ENCODE measurements at regions not wholly inside any gene's neighbourhood (a gene's known extent, or its start where the extent isn't known, plus 50 kb on each side); places are given as distances from the start of the nearest gene placed in this dataset.
"Not testable (repeated sequence)": the region's sequence is repeated elsewhere in the genome, so short reads cannot be mapped to it uniquely, and the experiment has no call there.

DNA sequence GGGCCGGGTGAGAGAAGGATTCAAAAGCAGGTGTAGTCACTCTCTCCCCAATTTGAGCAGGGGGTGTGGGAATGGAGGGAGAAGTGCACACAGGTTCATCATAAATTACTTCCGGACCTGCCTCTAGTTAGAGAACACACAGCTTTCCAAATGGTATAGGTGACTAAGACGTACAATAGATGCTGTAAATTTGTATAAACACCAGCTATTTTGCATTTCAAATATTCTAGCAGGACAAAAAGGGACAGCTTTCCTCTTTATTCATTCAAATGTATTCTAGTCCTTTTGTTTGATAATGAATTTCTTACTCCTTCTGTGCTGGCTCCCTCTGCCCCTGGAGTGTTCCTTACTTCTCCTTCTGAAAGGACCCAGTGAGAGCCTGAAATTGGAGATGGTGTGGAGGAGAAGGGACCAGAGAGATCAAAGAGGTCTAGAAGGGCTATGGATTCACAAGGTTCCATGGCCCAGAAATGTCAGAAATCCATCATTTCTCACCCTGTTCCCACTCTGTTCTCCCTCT lies 53.2 kb upstream of the SH3BP4 start:
- no peak for DNase-seq

DNA sequence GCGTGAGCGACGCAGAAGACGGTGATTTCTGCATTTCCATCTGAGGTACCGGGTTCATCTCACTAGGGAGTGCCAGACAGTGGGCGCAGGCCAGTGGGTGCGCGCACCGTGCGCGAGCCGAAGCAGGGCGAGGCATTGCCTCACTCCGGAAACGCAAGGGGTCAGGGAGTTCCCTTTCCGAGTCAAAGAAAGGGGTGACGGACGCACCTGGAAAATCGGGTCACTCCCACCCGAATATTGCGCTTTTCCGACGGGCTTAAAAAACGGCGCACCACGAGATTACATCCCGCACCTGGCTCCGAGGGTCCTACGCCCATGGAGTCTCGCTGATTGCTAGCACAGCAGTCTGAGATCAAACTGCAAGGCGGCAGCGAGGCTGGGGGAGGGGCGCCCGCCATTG lies 63.4 kb upstream of the SH3BP4 start:
- DNase-seq = not testable (repeated sequence)

DNA sequence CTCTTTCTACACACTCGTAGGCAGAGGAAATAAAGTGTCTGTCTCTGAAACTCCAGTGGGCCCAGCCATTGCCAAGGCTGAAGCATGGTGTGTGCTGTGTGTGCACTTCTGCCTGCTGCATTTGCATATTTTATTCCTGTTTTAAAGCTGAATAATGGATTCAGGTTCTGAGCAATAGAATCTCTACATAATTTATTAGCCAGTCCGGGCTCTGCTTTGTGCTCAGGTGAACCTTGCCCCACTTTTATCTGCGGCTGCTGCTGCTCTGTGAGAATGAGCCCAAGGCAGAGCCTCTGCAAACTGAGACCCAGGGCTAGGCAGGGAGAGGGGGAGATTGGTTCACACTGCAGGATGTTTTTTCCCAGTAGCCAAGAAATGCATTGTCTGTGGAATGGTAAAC lies 64.6 kb upstream of the SH3BP4 start:
- no peak for DNase-seq

DNA sequence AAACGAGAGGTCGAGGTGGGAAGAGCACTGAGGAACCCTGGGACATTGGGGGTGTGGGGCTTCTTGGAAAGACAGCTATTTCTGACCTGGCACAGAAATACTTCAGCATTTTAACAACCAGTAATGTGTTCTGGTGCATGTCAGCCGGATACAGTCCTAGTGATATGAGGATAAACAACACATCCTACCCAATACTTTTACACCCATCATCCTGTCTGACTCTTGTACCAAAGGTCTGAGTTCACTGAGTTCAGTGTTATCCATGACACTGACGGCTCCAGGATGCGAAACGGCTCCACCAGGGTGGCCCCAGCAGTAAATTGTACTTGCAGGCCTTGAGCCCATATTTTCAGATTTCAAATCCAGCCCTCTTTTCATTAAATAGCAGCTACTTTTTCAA lies 65.9 kb upstream of the SH3BP4 start:
- no peak for DNase-seq

DNA sequence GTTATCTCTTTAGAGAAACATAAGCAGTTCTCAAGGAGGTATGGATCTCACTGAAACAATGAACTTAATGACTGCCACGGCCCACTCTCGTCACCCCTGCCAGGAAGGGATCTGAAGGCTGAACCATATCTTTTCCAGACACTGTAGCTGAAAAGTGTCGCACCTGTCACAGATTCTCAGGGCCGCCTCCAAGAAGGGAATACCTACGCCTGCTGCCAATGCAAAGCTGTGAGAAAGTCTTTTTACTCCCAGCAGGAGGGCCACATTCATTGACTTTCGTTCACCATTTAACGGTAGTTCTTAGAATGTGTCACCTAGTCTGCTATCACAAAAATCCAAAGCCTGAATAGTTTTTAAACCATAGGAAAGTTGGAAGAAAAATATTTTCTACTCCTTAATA lies 66.7 kb upstream of the SH3BP4 start:
- no peak for DNase-seq

DNA sequence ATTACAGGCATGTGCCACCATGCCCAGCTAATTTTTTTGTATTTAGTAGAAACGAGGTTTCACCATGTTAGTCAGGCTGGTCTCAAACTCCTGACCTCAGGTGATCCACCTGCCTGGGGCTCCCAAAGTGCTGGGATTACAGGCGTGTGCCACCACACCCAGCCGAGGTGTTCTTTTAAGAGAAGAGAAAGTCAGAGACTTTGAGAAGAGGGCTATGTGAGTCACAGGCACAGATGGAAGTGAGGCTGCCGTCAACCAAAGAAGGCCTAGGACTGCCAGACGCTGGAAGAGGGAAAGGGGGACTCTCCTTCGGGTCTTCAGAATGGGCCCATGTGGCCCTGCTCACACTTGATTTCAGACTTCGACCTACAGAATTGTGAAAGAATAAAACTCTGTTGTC lies 67.2 kb upstream of the SH3BP4 start:
- DNase-seq = no peak

DNA sequence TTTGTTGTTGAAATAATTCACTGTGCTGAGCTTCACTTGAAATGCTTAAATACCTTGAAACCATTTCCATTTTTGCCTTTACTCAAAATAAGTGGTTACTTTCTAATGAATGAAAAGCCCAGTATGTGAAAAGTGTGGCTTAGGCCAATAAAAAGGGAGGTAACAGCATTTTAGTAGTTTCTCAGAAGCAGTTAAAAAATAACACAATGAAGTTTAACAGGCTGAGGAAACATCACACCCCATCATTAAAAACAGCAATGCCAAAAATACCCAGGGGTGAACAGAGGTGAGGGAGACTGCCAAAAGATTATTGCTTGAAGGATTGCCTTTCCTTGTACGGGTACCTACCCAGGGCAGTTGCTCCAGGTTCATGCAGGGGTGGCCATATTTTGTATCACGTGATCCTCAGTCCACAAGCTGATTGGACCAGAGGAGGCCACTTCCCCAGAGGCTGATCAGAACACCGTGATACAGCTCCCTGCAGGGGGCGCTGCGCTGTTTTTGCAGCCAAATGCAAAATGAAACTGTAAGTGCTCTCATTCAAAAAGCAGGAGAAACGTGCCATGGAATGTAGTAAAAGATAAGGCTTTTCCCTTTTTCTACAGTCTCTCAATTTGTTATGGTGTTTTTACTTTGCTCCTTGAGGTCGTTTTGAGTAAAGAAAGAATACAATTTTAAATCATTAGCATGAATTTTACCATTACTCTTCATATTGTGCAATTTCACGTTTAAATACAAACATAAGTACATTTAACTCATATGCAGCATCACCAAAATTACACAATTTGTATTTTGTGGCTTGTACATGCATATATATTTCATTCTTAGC lies 70.2 kb upstream of the SH3BP4 start:
- DNase-seq = peak in 1 of 2 donors; percentile 8

DNA sequence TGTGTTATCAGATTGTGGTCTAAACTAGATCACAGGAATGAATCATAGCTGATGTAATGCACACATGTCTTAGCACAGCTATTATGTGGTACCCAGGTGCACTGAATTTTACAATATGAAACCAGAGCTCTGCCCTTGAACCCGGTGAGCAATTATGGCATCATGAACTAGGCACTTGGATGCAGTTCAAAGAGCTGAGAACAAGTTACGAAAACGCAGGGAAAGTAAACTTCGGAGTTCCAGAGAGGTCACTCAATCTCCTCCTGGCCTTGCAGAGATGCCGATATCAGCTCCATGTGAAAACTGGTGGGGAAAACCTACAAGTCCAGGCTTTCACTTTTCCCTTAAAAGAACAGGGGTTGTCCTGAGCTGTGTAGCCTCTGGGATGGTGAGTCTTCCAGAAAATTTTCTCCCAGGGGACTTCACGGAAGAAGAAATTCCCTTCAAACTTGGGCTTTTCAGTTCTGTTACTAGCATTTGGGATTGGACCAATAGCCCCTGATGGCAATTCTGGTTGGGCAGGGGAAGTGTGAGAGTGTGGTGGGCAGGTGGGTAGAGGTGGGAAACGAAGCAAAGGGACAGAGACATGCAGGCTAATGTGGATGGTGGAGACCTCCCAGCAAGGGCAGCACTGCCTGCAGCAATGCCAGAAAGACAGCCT lies 71.1 kb upstream of the SH3BP4 start:
- no peak for DNase-seq

DNA sequence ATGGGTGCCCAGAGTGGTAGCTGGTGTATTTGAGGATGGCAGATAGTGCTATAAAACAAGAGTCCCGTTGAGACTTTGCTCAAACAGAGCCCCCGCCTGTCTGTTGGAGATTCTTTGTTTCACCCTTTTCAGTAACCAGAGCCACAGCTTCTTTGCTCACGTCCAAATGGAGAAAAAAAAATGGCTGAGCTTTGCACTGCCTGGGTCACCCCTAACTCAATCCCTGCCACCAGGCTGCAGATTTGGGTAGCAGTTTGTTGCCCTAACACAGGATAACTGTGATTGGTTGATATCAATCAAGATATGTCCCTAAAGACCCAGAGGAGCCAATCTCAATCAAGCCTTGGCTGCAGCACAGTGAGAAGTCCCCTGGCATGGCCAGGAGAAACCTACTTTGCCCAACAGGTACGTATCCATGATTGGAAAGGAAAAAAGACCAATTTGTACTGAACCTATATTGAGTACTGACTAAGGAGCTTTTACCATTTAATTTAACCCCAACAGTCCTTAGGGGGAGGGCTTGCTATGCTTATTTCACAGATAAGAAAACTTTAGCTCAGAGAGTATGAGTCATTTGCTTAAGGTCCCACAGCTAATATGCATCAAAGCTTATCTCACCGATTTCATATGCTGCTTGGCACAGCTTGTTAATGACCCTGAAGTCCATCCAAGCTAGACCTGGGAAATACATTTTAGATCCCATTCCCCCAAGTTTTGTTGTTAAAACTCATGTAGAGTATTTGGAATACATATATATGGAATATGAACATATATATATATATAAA lies 72.0 kb upstream of the SH3BP4 start:
- no peak for DNase-seq

DNA sequence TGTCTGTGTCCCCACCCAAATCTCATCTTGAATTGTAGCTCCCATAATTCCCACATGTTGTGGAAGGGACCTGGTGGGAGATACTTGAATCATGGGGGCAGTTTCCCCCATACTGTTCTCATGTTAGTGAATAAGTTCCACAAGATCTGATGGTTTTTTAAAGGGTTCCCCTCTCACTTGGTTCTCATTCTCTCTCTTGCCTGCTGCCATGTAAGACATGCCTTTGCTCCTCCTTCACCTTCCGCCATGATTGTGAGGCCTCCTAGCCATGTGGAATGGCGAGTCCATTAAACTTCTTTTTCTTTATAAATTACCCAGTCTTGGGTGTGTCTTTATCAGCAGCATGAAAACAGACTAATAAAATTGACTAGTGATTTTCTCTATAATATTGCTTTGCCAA lies 75.2 kb upstream of the SH3BP4 start:
- not testable (repeated sequence) for DNase-seq

DNA sequence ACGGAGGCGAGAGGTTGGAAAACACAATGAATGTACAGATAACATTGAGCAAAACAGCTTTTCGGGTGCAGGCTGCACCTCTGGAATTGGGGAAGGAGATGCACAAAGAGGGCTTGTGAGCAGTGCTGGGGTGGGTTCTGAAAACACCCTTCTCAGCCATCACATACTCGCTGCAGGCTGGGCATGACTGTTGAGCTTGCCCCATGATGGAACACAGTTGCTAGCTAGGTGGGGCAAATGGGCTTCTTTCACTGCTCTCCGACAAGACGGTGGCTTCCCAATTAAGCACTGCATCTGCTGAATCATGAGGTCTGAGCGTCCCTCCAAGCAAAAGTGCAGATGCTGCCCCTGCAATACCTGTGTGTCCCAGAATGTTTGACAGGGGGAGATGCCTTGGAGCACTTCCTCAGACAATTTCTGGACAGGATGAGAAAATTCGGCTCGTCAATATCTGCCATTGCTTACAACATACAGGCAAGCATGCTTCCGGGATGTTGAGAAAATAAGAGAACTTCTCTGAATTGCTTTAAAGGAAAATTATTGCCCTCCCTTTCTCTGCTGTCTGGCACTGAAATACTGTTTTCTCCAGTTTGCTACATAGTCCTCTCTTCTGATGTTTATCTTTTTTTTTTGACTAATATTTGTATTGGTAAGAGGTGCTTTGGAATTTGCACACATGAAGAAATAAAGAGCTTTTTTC lies 77.3 kb upstream of the SH3BP4 start:
- no peak for DNase-seq

DNA sequence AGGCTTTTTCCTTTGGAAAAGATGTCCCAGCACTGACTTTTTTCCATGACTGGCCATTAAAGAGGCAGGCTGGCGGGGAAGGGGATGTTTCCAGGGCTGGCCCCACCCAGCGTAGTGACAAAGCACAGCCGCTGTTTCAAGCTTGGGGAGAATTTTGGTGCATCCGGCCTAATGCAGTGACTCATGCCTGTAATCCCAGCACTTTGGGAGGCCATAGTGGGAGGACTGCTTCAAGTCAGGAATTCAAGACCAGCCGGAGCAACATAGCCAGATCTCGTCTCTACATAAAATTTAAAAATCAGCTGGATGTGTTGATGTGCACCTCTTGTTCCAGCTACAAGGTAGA lies 78.0 kb upstream of the SH3BP4 start:
- no peak for DNase-seq

DNA sequence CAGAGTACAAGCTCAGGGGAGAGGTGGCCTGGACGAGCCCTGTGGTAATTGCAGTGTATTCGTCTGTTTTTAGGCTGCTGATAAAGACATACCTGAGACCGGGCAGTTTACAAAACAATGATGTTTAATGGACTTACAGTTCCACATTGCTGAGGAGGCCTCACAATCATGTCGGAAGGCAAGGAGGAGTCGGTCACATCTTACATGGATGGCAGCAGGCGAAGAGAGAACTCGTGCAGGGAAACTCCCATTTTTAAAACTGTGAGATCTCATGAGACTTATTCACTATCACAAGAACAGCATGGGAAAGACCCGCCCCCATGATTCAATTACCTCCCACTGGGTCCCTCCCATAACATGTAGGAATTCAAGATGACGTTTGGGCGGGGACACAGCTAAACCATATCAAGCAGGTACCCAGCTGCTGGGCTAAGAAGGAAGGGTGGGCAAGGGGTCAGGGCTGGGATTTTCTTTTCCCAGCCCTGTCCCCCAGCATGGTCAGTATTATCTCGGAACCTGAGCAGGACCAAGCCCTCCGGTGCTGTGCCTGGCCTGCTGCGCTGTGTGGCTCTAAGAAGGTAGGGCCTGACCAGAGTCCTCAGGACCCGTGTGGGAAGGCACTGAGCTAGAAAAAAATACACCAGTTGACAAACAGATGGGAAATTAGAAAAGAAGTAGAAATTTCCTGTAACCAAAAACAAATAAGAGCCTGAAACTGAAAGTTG lies 78.6 kb upstream of the SH3BP4 start:
- no peak for DNase-seq

DNA sequence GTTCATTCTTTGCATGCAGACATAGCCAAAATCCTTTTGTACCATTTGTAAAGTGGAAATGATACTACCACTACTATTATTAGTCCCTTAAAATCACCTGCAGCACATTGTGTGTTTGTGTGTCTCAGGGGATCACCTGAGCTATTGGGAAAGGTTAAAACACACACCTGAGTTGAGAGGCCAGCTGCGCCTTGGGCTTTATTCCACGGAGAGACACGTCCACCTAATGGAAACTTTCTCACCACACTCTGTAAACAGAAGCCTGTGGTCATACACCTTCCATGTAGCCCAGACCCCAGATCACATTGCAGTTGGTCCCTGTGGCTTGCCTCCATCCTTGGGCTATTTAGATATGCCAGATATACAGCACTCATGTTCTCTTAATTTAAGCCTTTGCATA lies 81.8 kb upstream of the SH3BP4 start:
- no peak for DNase-seq

DNA sequence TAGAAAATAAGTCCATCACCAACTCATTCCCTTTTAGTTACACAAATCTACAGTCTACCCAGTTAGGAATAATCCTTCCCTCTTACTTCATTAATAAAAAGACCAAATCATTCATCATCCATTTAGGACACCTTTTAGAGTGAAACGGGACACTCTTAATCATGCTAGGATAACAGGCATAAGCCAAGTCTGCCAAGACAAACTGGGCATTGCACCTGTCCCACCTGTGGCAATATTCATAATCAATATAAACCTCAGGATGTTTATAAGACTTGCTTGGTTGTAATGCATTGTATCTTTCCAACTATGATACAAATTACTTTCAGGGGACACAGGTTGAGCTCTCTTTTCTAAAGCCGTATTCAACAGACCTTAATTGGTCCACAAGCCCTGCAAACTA lies 82.7 kb upstream of the SH3BP4 start:
- no peak for DNase-seq

DNA sequence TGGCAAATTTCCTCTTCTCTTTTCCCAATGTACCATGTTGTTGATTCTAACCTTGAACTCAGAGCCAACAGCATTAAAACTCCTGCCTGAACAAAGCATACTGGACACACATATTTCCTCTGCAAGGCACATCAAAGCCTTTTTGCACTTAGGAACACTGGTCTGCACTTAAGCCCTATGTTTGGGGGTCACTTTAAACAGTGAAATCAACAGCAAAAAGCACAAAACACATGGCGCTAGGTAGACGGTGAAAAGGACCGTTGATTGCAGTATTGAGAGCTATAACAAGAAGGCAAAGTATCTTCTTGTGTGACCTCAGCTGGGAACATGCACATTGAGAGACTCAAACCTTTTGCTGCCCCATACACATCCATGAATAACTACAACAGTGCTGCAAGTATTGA lies 83.9 kb upstream of the SH3BP4 start:
- DNase-seq = no peak

DNA sequence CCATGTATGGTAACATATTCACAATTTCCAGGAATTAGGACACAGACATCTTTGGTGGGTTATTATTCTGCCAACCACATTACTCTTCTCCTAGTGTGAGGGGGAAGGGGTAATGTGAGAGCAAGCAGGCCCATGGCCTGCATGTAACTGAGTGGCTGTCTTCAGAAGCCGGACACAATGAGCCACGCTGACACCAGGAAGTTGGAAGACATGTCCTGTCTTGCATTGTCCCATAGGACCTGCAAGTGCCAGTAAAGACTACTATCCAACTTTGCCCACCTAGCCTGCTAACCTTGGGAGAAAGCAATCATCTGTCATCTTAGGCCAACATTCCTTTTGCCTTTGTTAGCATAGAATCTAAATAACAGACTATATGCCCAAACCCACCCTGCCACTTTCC lies 86.2 kb upstream of the SH3BP4 start:
- DNase-seq = no peak

DNA sequence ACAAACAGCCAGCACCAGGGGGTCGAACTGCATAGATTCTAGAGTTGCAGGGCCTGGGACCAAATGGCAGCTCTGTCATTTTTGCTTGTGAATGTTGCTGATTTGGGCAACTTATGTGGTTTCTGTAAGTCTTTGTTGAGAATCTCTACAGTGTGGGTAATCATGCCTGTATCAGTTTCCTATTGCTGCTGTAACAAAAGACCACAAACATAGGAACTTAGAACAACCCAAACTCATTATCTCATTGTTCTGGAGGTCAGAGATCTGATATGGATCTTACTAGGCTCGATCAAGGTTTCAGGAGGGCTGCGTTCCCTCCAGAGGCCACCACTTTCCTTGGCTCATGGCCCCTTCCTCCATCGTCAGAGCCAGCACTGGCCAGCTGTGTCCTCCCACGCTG lies 86.8 kb upstream of the SH3BP4 start:
- DNase-seq = no peak

DNA sequence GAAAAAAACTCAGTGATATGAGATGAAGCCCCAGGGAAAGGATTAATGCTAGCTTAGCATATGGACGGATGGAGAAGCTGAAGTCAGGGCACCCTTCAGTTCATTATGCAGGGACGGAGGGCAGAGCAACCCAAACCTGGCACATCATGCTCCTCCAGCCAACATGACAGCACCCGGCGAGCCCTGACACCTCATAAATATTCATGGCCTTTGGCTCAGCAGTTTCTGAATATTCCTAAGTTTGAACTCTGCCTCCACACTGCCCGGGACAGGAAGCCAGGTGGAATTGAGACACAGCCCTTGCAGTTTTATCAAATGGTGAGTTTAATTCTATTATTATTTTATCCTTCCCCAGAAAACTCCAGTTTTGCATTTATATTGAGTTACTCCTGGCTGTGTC lies 87.3 kb upstream of the SH3BP4 start:
- DNase-seq = no peak

DNA sequence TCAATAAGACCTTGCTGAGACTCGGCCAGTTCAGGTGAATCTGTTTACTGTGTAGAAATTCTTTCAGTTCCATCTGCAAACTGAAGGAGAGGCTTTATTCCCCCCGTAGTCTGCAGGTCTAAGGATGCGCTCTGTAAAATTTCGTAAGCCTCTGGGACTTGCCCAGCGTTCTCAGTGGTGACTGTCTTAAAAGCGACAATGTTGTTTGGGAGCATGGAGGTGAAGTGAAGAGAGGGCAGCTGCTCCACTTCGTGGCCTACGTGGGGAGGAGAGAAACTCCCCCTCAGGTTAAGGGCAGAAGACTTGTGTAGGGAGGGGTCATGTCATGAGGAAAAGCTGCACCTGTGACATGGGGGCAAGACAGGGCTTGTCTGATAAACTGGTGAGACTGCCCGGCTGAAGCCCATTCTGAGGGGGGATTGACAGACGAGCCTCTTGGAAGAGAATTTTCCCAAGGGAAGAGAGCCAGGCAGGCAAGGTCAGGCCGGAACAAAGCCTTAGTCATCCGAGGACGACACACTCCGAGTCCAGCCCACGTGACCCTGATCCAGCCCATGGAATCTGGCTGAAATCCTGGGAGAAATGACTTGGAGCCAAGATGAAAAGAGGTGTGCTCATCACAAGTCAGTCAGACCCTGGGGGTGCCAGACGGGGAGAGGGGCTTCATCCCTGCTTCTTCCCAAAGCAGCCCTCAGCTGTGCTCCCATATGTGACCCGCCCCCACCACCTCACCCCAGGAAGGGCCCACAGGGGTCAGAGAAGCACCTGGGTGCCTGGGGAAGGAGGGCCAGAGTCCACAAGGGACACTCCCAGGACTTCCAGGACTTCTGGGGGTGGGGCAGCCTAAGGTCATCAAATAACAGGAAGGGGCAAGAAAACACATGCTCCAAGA lies 88.5 kb upstream of the SH3BP4 start:
- DNase-seq = no peak

Data from activated CD4-positive, alpha-beta T cell treated with anti-CD3 and anti-CD28 coated beads for 4 hours (primary cell).